Kidney (tissue), 13 donors: ENCODE measurements at regions not wholly inside any gene's neighbourhood (a gene's known extent, or its start where the extent isn't known, plus 50 kb on each side); places are given as distances from the start of the nearest gene placed in this dataset.

ENCODE experiments used
- DNase-seq, 5 donors: peaks; one replicate each; pipeline ENCODE4 v3.0.0-alpha.2; 2013 to 2020
- FAIRE-seq: peaks from 2 replicates; lab custom pipeline; 2012; peaks lifted over from hg19 to GRCh38; lab: Jason Lieb, UNC
- H3K27ac ChIP-seq, 2 donors: one replicate each; pipeline ENCODE4 v1.7.0; 2013; ENCODE audit warnings: low read depth in 2 of 2, low read length in 2 of 2, inconsistent platforms in 1 of 2
- H3K27me3 ChIP-seq: one replicate; pipeline ENCODE4 v1.7.1; 2013; ENCODE audit warnings: low read length, inconsistent platforms; ENCODE audit not compliant: control insufficient read depth, insufficient read depth
- H3K36me3 ChIP-seq, 3 donors: one replicate each; pipeline versions ENCODE4 v1.7.0 to v1.7.1; 2013; ENCODE audit warnings: low read length in 3 of 3, control low read depth in 1 of 3, inconsistent platforms in 1 of 3; ENCODE audit not compliant: insufficient read depth in 3 of 3, control insufficient read depth in 2 of 3
- H3K4me1 ChIP-seq, 3 donors: one replicate each; pipeline versions ENCODE4 v1.7.0 to v1.7.1; 2013; ENCODE audit warnings: low read length in 3 of 3, inconsistent platforms in 1 of 3, low read depth in 1 of 3; ENCODE audit not compliant: control insufficient read depth in 2 of 3, insufficient read depth in 2 of 3
- H3K4me3 ChIP-seq, 3 donors: one replicate each; pipeline versions ENCODE4 v1.7.0 to v1.8.1; 2013; ENCODE audit warnings: low read length in 3 of 3, control low read depth in 1 of 3, inconsistent platforms in 1 of 3
- H3K9ac ChIP-seq, 3 donors: one replicate each; pipeline versions ENCODE4 v1.7.0 to v1.7.1; 2013; ENCODE audit warnings: low read length in 3 of 3, control low read depth in 1 of 3, inconsistent platforms in 1 of 3
- H3K9me3 ChIP-seq, 3 donors: one replicate each; pipeline versions ENCODE4 v1.7.0 to v1.7.1; 2013; ENCODE audit warnings: low read length in 3 of 3, control low read depth in 1 of 3, inconsistent platforms in 1 of 3; ENCODE audit not compliant: control insufficient read depth in 2 of 3, insufficient read depth in 1 of 3
- intact Hi-C: fragments of 100-400 bp; cut with DNase I; formaldehyde crosslinking; loops from one replicate; pipeline ENCODE4 v1.11.1; 2022
- TF ChIP-seq, protein P1 (sequence below): IDR thresholded peaks from 3 replicates; pipeline ENCODE4 v1.5.1; 2012; ENCODE audit warnings: mild to moderate bottlenecking, moderate library complexity, borderline replicate concordance; ENCODE audit not compliant: insufficient read depth; ENCODE audit errors: extremely low read depth
- donor health status: control.
- donor health status: control.
- donor health status: control.
- donor health status: control.
- donor health status: control.
- donor health status: DM: yes; HTN: yes; CAD: no.
- donor health status: Normal renal cell carcinoma (clear cell type).

DNA sequence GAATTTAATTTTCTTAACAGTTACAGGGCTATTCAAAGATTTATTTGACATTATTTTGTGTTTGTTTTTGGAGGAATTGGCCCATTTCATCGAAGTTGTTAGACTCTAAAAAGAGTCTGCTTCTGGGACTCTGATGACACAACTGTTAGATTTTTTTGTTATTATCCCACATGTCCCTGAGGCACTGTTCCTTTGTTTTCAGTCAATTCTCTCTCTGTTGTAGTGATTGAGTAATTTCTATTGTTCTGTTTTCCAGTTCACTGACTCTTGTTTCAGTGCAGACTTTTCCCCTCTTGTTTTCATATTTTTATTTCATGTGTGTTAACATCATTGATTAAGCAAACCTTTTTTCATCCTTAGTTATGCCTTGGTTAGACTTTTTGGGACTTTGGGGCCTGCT lies 325.0 kb downstream of the ZNF326 start:
- H3K27me3 ChIP-seq = no peaks in the 10 kb centered on the region
- TF ChIP-seq, protein P1, sequence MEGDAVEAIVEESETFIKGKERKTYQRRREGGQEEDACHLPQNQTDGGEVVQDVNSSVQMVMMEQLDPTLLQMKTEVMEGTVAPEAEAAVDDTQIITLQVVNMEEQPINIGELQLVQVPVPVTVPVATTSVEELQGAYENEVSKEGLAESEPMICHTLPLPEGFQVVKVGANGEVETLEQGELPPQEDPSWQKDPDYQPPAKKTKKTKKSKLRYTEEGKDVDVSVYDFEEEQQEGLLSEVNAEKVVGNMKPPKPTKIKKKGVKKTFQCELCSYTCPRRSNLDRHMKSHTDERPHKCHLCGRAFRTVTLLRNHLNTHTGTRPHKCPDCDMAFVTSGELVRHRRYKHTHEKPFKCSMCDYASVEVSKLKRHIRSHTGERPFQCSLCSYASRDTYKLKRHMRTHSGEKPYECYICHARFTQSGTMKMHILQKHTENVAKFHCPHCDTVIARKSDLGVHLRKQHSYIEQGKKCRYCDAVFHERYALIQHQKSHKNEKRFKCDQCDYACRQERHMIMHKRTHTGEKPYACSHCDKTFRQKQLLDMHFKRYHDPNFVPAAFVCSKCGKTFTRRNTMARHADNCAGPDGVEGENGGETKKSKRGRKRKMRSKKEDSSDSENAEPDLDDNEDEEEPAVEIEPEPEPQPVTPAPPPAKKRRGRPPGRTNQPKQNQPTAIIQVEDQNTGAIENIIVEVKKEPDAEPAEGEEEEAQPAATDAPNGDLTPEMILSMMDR = no peak
- no peaks in the 10 kb centered on the region for H3K36me3 ChIP-seq
- no peak overlapping the region for H3K9ac ChIP-seq
- H3K27ac ChIP-seq = no peak overlapping the region
- no peak for FAIRE-seq
- H3K4me3 ChIP-seq = no peak overlapping the region
- no peak for DNase-seq
- no peaks in the 10 kb centered on the region for H3K9me3 ChIP-seq
- intact Hi-C loops = no loop called here
- H3K4me1 ChIP-seq = no peaks in the 10 kb centered on the region

DNA sequence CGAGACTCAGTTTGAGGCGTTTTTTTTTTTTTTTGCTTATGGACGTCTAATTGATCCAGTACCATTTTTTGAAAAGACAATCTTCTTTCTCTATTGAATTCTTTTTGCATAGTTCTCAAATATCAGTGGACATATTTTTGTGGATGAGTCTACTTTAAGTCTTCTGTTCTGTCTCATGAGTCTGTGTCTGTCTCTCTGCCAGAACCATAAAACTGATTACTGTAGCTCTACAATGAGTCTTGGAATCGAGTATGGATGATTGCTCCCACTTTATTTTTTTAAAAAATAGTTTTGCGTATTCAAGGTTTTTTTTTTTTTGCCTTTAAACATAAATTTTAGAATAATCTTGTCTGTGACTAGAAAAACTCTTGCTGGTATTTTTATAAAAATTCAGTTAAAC lies 323.5 kb downstream of the ZNF326 start:
- FAIRE-seq = no peak
- Histone ChIP-seq H3K9ac (no peak overlapping the region), H3K27ac (no peak overlapping the region), H3K4me1 (no peaks in the 10 kb centered on the region), H3K27me3 (no peaks in the 10 kb centered on the region), H3K9me3 (no peaks in the 10 kb centered on the region), H3K4me3 (no peak overlapping the region), H3K36me3 (no peaks in the 10 kb centered on the region)
- no peak for DNase-seq
- intact Hi-C loops = no loop called here
- TF ChIP-seq, protein P1 = no peak

DNA sequence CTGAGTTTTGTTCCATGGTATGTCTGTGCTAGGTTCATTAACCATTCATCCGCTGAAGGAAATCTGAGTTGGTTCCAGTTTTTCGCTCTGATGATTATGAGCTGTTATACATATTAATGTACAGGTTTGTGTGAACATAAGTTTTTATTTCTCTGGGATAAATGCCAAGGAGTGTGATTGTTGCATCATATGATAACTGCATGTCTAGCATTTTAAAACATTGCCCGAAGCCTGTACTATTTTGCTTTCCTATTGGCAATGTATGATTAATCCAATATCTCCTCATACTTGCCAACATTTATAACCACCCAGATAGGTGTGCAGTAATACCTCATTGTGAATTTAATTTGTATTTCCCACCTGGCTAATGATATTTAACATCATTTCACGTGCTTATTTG lies 322.7 kb downstream of the ZNF326 start:
- no peak for FAIRE-seq
- TF ChIP-seq, protein P1 = no peak
- Histone ChIP-seq H3K27ac (no peak overlapping the region), H3K36me3 (no peaks in the 10 kb centered on the region), H3K9ac (no peak overlapping the region), H3K27me3 (no peaks in the 10 kb centered on the region), H3K9me3 (no peaks in the 10 kb centered on the region), H3K4me1 (no peaks in the 10 kb centered on the region), H3K4me3 (no peak overlapping the region)
- no peak for DNase-seq
- intact Hi-C loops = no loop called here

DNA sequence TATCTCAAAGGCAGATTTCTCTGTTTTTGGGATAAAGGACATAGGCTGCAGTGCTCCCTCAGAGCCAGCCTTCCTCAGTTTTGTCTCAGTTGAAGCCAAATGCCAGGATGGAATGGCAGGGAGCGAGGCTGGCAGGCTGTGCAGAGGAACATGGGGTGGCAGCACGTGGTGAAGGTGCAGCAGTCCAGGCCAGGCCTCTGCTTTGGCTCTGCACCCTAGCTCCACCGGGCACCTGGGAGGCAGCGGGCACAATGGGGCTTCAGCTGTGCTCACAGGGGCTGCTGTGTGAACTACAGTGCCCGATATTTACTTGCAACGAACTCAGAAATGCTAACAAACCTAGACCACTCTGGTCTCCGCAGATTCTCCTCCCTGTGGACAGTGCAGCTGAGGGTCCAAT lies 319.6 kb downstream of the ZNF326 start:
- DNase-seq (peak in 1 of 5 donors; percentile 48), FAIRE-seq (no peak)
- Histone ChIP-seq H3K4me1 (no peaks in the 10 kb centered on the region), H3K9ac (no peak overlapping the region), H3K27ac (no peak overlapping the region), H3K36me3 (no peaks in the 10 kb centered on the region), H3K4me3 (no peak overlapping the region), H3K27me3 (no peaks in the 10 kb centered on the region), H3K9me3 (no peaks in the 10 kb centered on the region)
- intact Hi-C loops = no loop called here
- TF ChIP-seq, protein P1 = no peak
